Tibial nerve (tissue), 3 donors: ENCODE measurements at regions not wholly inside any gene's neighbourhood (a gene's known extent, or its start where the extent isn't known, plus 50 kb on each side); places are given as distances from the start of the nearest gene placed in this dataset.

ENCODE experiments used
- POLR2A ChIP-seq, 2 donors: fragments of 450-650 bp; IDR thresholded peaks; one replicate each; pipeline ENCODE4 v1.6.1; 2017; ENCODE audit warnings: antibody characterized with exemption in 2 of 2, mild to moderate bottlenecking in 2 of 2, moderate library complexity in 2 of 2
- TF ChIP-seq, protein P1 (sequence below), 5 experiments: fragments of 200-600 bp in 3 of 5; fragments of 450-650 bp in 2 of 5; sonication (generic) in 3 of 5; IDR thresholded peaks; one replicate each; pipeline ENCODE4 v1.5.1; 2016 to 2019; ENCODE audit warnings: antibody characterized with exemption in 5 of 5, mild to moderate bottlenecking in 3 of 5, moderate library complexity in 2 of 5

DNA sequence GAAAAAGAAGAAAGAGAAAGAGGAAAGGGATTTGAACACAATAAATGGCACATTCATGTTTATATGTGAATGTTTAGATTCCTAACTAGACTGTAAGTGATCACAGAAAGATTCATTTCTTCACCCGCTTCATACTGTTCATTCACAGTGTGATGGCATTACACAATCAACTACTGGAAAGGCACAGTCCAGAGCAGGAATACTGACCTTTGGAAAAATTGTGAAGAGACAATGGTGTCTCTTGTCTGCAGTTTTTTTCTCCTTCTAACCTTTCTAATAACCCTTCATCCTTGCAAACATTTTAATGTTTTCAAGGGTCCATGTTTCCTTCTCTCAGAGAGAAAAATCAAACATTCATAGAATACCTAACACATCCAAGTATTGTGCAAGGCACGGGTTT lies 180.9 kb upstream of the SOX14 start:
- TF ChIP-seq POLR2A (IDR thresholded peaks at IDR 0.05), result no peak
- TF ChIP-seq, protein P1, sequence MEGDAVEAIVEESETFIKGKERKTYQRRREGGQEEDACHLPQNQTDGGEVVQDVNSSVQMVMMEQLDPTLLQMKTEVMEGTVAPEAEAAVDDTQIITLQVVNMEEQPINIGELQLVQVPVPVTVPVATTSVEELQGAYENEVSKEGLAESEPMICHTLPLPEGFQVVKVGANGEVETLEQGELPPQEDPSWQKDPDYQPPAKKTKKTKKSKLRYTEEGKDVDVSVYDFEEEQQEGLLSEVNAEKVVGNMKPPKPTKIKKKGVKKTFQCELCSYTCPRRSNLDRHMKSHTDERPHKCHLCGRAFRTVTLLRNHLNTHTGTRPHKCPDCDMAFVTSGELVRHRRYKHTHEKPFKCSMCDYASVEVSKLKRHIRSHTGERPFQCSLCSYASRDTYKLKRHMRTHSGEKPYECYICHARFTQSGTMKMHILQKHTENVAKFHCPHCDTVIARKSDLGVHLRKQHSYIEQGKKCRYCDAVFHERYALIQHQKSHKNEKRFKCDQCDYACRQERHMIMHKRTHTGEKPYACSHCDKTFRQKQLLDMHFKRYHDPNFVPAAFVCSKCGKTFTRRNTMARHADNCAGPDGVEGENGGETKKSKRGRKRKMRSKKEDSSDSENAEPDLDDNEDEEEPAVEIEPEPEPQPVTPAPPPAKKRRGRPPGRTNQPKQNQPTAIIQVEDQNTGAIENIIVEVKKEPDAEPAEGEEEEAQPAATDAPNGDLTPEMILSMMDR (IDR thresholded peaks at IDR 0.05), result no peak
